ENCODE measurements at regions not wholly inside any gene's neighbourhood (a gene's known extent, or its start where the extent isn't known, plus 50 kb on each side); places are given as distances from the start of the nearest gene placed in this dataset.

- ATAC-seq (no peak), DNase-seq (no peak)
- intact Hi-C loops (cut with DNase I; ENCODE audit: low total_unique reads): no loop called here
Observed at GRCh38 chr22:26853495-26853894, 196.1 kb downstream of the MIAT start.

GRCh38 chr22:26857169-26857568 lies 199.8 kb downstream of the MIAT start:
- no peak for TF ChIP-seq CTCF (IDR thresholded peaks at IDR 0.05 in 4 of 5, conservative IDR thresholded peaks at IDR 0.05 in 1 of 5)
- no peak for TF ChIP-seq POLR2A (IDR thresholded peaks at IDR 0.05)
- no peak overlapping the region for H3K27ac ChIP-seq
- H3K9me3 ChIP-seq: no peaks in the 10 kb centered on the region
- H3K4me1 ChIP-seq: no peaks in the 10 kb centered on the region
- no peak overlapping the region for H3K4me3 ChIP-seq
- no peaks in the 10 kb centered on the region for H3K36me3 ChIP-seq
- H3K27me3 ChIP-seq: no peaks in the 10 kb centered on the region
- no peak for ATAC-seq
- intact Hi-C loops (cut with DNase I; ENCODE audit: low total_unique reads): no loop called here
- in situ Hi-C loops (cut with MboI; ENCODE audit: low sequenced_read_pairs in 4 of 4): no loop called here
- no peak for DNase-seq

More at GRCh38 chr22:26853495-26853894, 196.1 kb downstream of the MIAT start:
- no peaks in the 10 kb centered on the region for H3K4me1 ChIP-seq
- H3K27me3 ChIP-seq: no peaks in the 10 kb centered on the region
- no peaks in the 10 kb centered on the region for H3K9me3 ChIP-seq
- H3K27ac ChIP-seq: no peak overlapping the region
- H3K36me3 ChIP-seq: no peaks in the 10 kb centered on the region
- in situ Hi-C loops (cut with MboI; ENCODE audit: low sequenced_read_pairs in 4 of 4): no loop called here
- H3K4me3 ChIP-seq: no peak overlapping the region
- TF ChIP-seq POLR2A (IDR thresholded peaks at IDR 0.05): no peak
- no peak for TF ChIP-seq CTCF (IDR thresholded peaks at IDR 0.05 in 4 of 5, conservative IDR thresholded peaks at IDR 0.05 in 1 of 5)

- Histone ChIP-seq H3K27me3 (no peaks in the 10 kb centered on the region), H3K9me3 (no peaks in the 10 kb centered on the region), H3K4me1 (no peaks in the 10 kb centered on the region), H3K27ac (no peak overlapping the region), H3K36me3 (no peaks in the 10 kb centered on the region), H3K4me3 (no peak overlapping the region)
- intact Hi-C loops (cut with DNase I; ENCODE audit: low total_unique reads) (no loop called here), in situ Hi-C loops (cut with MboI; ENCODE audit: low sequenced_read_pairs in 4 of 4) (no loop called here)
- TF ChIP-seq CTCF (IDR thresholded peaks at IDR 0.05 in 4 of 5, conservative IDR thresholded peaks at IDR 0.05 in 1 of 5) (no peak), POLR2A (IDR thresholded peaks at IDR 0.05) (no peak)
- no peak for DNase-seq
- no peak for ATAC-seq
Observed at GRCh38 chr22:26860301-26860700, 202.9 kb downstream of the MIAT start.

GRCh38 chr22:26865021-26865420 lies 207.6 kb downstream of the MIAT start:
- ATAC-seq: no peak
- DNase-seq: no peak
- H3K4me1 ChIP-seq: no peaks in the 10 kb centered on the region
- in situ Hi-C loops (cut with MboI; ENCODE audit: low sequenced_read_pairs in 4 of 4): no loop called here
- TF ChIP-seq CTCF (IDR thresholded peaks at IDR 0.05 in 4 of 5, conservative IDR thresholded peaks at IDR 0.05 in 1 of 5): no peak
- TF ChIP-seq POLR2A (IDR thresholded peaks at IDR 0.05): no peak
- intact Hi-C loops (cut with DNase I; ENCODE audit: low total_unique reads): no loop called here
- no peak overlapping the region for H3K4me3 ChIP-seq
- H3K9me3 ChIP-seq: no peaks in the 10 kb centered on the region
- no peaks in the 10 kb centered on the region for H3K36me3 ChIP-seq
- no peaks in the 10 kb centered on the region for H3K27me3 ChIP-seq
- H3K27ac ChIP-seq: no peak overlapping the region

GRCh38 chr22:26883393-26883792 lies 226.0 kb downstream of the MIAT start:
- H3K9me3 ChIP-seq: no peaks in the 10 kb centered on the region
- H3K27ac ChIP-seq: no peak overlapping the region
- TF ChIP-seq POLR2A (IDR thresholded peaks at IDR 0.05) (no peak), CTCF (IDR thresholded peaks at IDR 0.05 in 4 of 5, conservative IDR thresholded peaks at IDR 0.05 in 1 of 5) (no peak)
- H3K4me1 ChIP-seq: no peaks in the 10 kb centered on the region
- H3K4me3 ChIP-seq: no peak overlapping the region
- intact Hi-C loops (cut with DNase I; ENCODE audit: low total_unique reads) (no loop called here), in situ Hi-C loops (cut with MboI; ENCODE audit: low sequenced_read_pairs in 4 of 4) (loop anchor here in 1 of 4 donors (25.0 kb wide), 1 partner anchor 96 kb away; no protein-coding TSS in a partner anchor)
- ATAC-seq (no peak), DNase-seq (no peak)
- no peaks in the 10 kb centered on the region for H3K36me3 ChIP-seq
- H3K27me3 ChIP-seq: no peaks in the 10 kb centered on the region

All from gastrocnemius medialis (tissue), 4 donors.